Osteoblast (primary cell): ENCODE measurements at regions not wholly inside any gene's neighbourhood (a gene's known extent, or its start where the extent isn't known, plus 50 kb on each side); places are given as distances from the start of the nearest gene placed in this dataset.
A peak's percentile ranks its signal among the peaks of the same experiment; 100 is the strongest.

Experiments
- DNase-seq: peaks from one replicate; pipeline ENCODE4 v3.0.0; 2011; ENCODE audit warnings: low spot score, mixed read lengths; ENCODE audit not compliant: insufficient read length; ENCODE audit errors: missing footprints
- H2AFZ ChIP-seq: 2 replicates; pipeline ENCODE4 v1.6.0; 2011; ENCODE audit warnings: mild to moderate bottlenecking, low read length
- H3K27ac ChIP-seq: 2 replicates; pipeline ENCODE4 v1.5.1; 2011; ENCODE audit warnings: mild to moderate bottlenecking, low read depth, low read length, moderate library complexity
- H3K27me3 ChIP-seq: 2 replicates; pipeline ENCODE4 v1.6.0; 2012; ENCODE audit warnings: mild to moderate bottlenecking, control low read depth, inconsistent platforms, low read length, moderate library complexity; ENCODE audit not compliant: insufficient read depth
- H3K36me3 ChIP-seq: 2 replicates; pipeline ENCODE4 v1.5.1; 2011; ENCODE audit warnings: mild to moderate bottlenecking, low read length, control low read depth, moderate library complexity; ENCODE audit not compliant: insufficient read depth
- H3K4me1 ChIP-seq: 2 replicates; pipeline ENCODE4 v1.5.1; 2011; ENCODE audit warnings: mild to moderate bottlenecking, low read length, control low read depth, moderate library complexity; ENCODE audit not compliant: insufficient read depth
- H3K4me2 ChIP-seq: 2 replicates; pipeline ENCODE4 v1.6.0; 2011; ENCODE audit warnings: mild to moderate bottlenecking, low read length; ENCODE audit not compliant: insufficient read depth
- H3K4me3 ChIP-seq: fragments of 200-600 bp; sonication (generic); 3 replicates; pipeline ENCODE4 v1.5.1; 2012; ENCODE audit warnings: mild to moderate bottlenecking, low read length, inconsistent platforms; ENCODE audit not compliant: insufficient read depth
- H3K79me2 ChIP-seq: 2 replicates; pipeline ENCODE4 v1.6.0; 2012; ENCODE audit warnings: mild to moderate bottlenecking, low read length, control low read depth, inconsistent platforms; ENCODE audit not compliant: insufficient read depth
- H3K9me3 ChIP-seq: 2 replicates; pipeline ENCODE4 v1.5.1; 2011; ENCODE audit warnings: low read depth, low read length, control low read depth
- H4K20me1 ChIP-seq: 2 replicates; pipeline ENCODE4 v1.6.0; 2012; ENCODE audit warnings: mild to moderate bottlenecking, low read length, control low read depth; ENCODE audit not compliant: insufficient read depth
- TF ChIP-seq, protein P1 (sequence below): IDR thresholded peaks from 2 replicates; pipeline ENCODE4 v1.5.1; 2011; ENCODE audit warnings: mild to moderate bottlenecking, low read depth, low read length, moderate library complexity; ENCODE audit errors: extremely low read depth

DNA sequence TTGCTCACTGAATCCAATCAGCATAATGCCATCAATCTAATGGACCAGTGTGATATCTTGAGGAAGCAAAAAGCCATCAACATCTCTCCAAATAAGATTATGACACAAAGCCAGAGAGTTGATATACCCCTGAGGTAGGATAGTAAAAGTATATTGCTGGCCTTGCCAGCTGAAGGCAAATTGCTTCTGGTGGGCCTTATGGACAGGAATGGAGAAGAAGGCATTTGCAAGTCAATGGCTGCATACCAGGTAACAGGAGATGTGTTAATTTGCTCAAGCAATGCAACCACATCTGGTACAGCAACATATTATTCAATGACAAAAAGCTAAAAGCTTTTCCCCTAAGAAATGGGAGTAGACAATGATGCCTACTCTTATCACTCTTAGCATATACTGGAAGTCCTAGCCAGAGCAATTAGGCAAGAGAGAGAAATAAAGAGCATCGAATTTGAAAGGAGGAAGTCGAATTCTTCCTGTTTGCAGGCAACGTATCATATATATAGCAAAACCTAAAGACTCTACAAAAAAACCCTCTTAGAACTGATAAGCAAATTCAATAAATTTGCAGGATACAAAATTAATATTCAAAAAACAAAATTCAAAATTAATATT lies 216.1 kb upstream of the RASA1 start:
- Histone ChIP-seq H3K27ac (no peak overlapping the region), H3K9me3 (no peaks in the 10 kb centered on the region), H2AFZ (no peak overlapping the region), H3K27me3 (no peaks in the 10 kb centered on the region), H3K36me3 (no peaks in the 10 kb centered on the region), H3K79me2 (no peaks in the 10 kb centered on the region), H3K4me1 (no peaks in the 10 kb centered on the region), H4K20me1 (no peaks in the 10 kb centered on the region), H3K4me3 (no peak overlapping the region), H3K4me2 (no peak overlapping the region)
- TF ChIP-seq, protein P1, sequence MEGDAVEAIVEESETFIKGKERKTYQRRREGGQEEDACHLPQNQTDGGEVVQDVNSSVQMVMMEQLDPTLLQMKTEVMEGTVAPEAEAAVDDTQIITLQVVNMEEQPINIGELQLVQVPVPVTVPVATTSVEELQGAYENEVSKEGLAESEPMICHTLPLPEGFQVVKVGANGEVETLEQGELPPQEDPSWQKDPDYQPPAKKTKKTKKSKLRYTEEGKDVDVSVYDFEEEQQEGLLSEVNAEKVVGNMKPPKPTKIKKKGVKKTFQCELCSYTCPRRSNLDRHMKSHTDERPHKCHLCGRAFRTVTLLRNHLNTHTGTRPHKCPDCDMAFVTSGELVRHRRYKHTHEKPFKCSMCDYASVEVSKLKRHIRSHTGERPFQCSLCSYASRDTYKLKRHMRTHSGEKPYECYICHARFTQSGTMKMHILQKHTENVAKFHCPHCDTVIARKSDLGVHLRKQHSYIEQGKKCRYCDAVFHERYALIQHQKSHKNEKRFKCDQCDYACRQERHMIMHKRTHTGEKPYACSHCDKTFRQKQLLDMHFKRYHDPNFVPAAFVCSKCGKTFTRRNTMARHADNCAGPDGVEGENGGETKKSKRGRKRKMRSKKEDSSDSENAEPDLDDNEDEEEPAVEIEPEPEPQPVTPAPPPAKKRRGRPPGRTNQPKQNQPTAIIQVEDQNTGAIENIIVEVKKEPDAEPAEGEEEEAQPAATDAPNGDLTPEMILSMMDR = no peak
- DNase-seq = no peak

DNA sequence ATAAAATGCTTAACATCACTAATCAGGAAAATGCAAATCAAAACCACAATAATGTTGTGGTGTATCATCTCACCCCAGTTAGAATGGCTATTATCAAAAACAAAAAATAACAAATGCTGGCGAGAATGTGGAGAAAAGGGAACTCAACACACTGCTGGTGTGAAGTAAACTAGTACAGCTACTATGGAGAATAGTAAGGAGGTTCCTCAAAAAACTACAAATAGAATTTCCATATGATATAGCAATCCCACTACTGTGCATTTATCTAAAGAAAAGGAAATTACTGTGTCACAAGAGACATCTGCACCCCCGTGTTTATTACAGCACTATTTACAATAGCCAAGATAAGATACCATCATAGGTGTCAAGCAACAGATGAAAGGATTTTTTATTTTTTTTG lies 214.5 kb upstream of the RASA1 start:
- H4K20me1 ChIP-seq = no peaks in the 10 kb centered on the region
- DNase-seq = no peak
- H3K4me3 ChIP-seq = no peak overlapping the region
- no peaks in the 10 kb centered on the region for H3K9me3 ChIP-seq
- no peaks in the 10 kb centered on the region for H3K4me1 ChIP-seq
- no peak overlapping the region for H3K4me2 ChIP-seq
- no peaks in the 10 kb centered on the region for H3K79me2 ChIP-seq
- TF ChIP-seq, protein P1 = no peak
- no peak overlapping the region for H3K27ac ChIP-seq
- no peaks in the 10 kb centered on the region for H3K27me3 ChIP-seq
- H3K36me3 ChIP-seq = no peaks in the 10 kb centered on the region
- no peak overlapping the region for H2AFZ ChIP-seq

DNA sequence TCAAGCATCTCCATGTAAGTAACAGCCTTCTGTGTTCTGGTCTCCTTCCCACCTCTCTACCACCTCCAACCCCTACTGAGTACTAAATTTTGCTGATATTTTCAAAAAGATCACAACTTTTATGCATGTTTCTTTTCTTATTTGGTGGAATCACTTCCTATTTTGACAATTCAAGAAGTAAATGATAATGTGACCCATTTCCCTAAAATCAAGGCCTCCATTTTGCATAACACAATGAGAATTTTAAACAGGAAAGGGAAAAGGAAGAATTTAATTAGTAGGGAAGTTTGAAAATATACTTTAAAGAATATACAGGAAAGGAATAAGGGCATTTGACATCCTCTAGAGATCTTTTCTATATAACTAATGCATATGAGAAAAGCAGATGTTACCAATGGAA lies 212.9 kb upstream of the RASA1 start:
- H3K9me3 ChIP-seq = no peaks in the 10 kb centered on the region
- no peak overlapping the region for H3K4me3 ChIP-seq
- H4K20me1 ChIP-seq = no peaks in the 10 kb centered on the region
- no peaks in the 10 kb centered on the region for H3K4me1 ChIP-seq
- TF ChIP-seq, protein P1 = no peak
- H3K27me3 ChIP-seq = no peaks in the 10 kb centered on the region
- H3K27ac ChIP-seq = no peak overlapping the region
- no peaks in the 10 kb centered on the region for H3K36me3 ChIP-seq
- DNase-seq = no peak
- H2AFZ ChIP-seq = peak overlapping the region; percentile 6
- no peaks in the 10 kb centered on the region for H3K79me2 ChIP-seq
- H3K4me2 ChIP-seq = no peak overlapping the region

DNA sequence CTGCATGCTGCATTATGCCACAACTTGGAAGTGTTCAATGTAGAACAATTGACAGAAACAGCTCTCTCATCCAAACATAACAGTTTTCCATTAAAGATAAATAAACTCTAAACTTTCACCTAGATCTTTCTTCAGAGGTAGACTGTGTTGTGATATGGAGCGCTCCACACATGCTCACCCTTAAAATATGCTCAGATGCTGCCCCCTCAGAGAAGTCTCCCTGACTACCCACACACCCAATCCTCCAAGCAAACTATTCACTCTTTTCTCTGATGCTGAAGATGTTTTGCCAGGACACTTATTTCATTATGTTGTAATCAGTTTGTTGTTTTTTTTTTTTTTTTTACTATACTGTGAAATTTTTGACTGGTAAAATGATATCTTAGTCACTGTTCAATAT lies 206.6 kb upstream of the RASA1 start:
- H3K4me1 ChIP-seq = peaks cover 10% of the 10 kb centered on the region
- H2AFZ ChIP-seq = no peak overlapping the region
- H3K4me3 ChIP-seq = no peak overlapping the region
- H4K20me1 ChIP-seq = no peaks in the 10 kb centered on the region
- H3K27ac ChIP-seq = no peak overlapping the region
- DNase-seq = no peak
- no peaks in the 10 kb centered on the region for H3K79me2 ChIP-seq
- no peak overlapping the region for H3K4me2 ChIP-seq
- H3K36me3 ChIP-seq = no peaks in the 10 kb centered on the region
- TF ChIP-seq, protein P1 = no peak
- no peaks in the 10 kb centered on the region for H3K27me3 ChIP-seq
- H3K9me3 ChIP-seq = no peaks in the 10 kb centered on the region
